ENCODE measurements at regions not wholly inside any gene's neighbourhood (a gene's known extent, or its start where the extent isn't known, plus 50 kb on each side); places are given as distances from the start of the nearest gene placed in this dataset.
"Not testable (repeated sequence)": the region's sequence is repeated elsewhere in the genome, so short reads cannot be mapped to it uniquely, and the experiment has no call there.

DNA sequence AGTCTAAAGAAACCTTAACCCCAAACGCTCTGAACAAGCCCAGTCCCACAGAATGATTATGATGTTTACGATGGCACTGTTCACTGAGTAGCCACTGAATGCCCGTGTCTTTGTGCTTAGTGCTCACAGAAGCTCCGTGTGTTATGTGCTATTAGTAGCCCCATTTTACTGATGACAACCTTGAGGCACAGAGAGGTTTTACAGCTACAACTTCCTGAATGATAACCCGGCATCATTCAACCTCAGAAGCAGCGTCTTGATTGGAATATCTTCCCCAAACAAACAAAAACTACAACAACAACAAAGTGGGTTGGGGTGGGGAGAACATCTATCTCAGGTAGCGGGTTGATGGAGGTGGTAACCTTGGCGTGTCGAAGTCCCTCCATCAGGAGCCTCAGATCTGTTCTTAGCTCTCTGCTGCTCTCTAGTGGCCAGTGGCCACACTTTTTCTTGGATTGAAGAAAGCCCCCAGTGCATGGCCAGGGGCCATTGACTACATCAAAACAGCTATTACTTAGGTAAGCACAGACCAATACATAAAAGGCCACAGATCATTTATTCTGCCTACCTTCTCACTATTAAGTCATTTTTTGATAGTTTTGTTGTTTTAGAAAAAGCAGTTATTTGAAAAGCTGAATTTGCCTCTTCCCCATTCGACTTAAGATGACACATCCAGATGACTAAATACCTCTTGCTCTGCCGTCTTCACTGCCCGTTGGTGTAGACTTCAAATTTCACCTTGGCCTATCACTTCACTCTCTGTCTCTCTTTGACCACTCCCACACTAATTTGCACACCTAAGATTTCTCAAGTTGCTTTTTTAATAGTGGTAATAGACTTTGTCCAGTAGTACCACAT, 376.9 kb downstream of the GALC start:
- Histone ChIP-seq H3K27ac (ENCODE audit: low read depth in 1 of 2, low read length in 1 of 2) (no peak overlapping the region), H3K36me3 (ENCODE audit: control insufficient read depth in 2 of 2, insufficient read depth in 2 of 2, low read length in 1 of 2) (no peaks in the 10 kb centered on the region), H3K4me3 (ENCODE audit: low read length in 2 of 2) (no peak overlapping the region), H3K27me3 (ENCODE audit: control insufficient read depth in 2 of 2, insufficient read depth in 1 of 2, low read length in 1 of 2) (no peaks in the 10 kb centered on the region), H3K9me3 (ENCODE audit: control insufficient read depth in 2 of 2, insufficient read depth in 1 of 2, low read length in 1 of 2) (peaks cover 0 to under 1% of the 10 kb centered on the region in 2 donors), H3K4me1 (ENCODE audit: control insufficient read depth in 2 of 2, insufficient read depth in 2 of 2, low read length in 2 of 2) (no peaks in the 10 kb centered on the region)
- WGBS, result 56% methylated on average over 12 of the region's 12 CpGs
- DNase-seq (ENCODE audit: low read depth in 6 of 9, low spot score in 9 of 9), result peak in 8 of 9 donors; percentile 2 to 45 (median 17)

- Histone ChIP-seq H3K4me1 (ENCODE audit: control insufficient read depth in 2 of 2, insufficient read depth in 2 of 2, low read length in 2 of 2) (no peaks in the 10 kb centered on the region), H3K27me3 (ENCODE audit: control insufficient read depth in 2 of 2, insufficient read depth in 1 of 2, low read length in 1 of 2) (no peaks in the 10 kb centered on the region), H3K27ac (ENCODE audit: low read depth in 1 of 2, low read length in 1 of 2) (no peak overlapping the region), H3K36me3 (ENCODE audit: control insufficient read depth in 2 of 2, insufficient read depth in 2 of 2, low read length in 1 of 2) (no peaks in the 10 kb centered on the region), H3K9me3 (ENCODE audit: control insufficient read depth in 2 of 2, insufficient read depth in 1 of 2, low read length in 1 of 2) (no peaks in the 10 kb centered on the region), H3K4me3 (ENCODE audit: low read length in 2 of 2) (no peak overlapping the region)
- WGBS, result 71% methylated on average over 3 of the region's 3 CpGs
- no peak for DNase-seq (ENCODE audit: low read depth in 6 of 9, low spot score in 9 of 9)
These were observed 377.9 kb downstream of the GALC start for GRCh38 chr14:87615047-87615446.

DNA sequence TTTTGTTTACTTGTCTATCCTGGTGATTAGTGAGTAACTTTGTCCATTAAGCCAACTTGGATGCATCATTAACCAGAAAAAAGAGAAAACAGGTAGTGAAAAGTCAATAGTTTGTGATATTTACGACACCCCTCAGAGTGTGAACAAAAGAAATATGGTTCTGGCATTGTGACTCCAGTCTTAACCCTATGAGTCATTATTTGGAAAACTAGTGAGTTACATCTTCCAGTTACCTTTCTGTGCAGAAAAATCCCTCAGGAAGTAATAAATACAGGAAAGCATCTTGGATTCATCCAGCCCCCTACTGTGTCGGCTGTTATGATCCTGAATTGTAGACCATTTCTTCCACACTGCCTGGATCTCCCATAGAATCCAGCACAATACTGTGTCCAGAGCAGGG, 379.1 kb downstream of the GALC start:
- H3K27ac ChIP-seq (ENCODE audit: low read depth in 1 of 2, low read length in 1 of 2), result no peak overlapping the region
- no peaks in the 10 kb centered on the region for H3K36me3 ChIP-seq (ENCODE audit: control insufficient read depth in 2 of 2, insufficient read depth in 2 of 2, low read length in 1 of 2)
- 80% methylated on average over 2 of the region's 2 CpGs for WGBS

DNA sequence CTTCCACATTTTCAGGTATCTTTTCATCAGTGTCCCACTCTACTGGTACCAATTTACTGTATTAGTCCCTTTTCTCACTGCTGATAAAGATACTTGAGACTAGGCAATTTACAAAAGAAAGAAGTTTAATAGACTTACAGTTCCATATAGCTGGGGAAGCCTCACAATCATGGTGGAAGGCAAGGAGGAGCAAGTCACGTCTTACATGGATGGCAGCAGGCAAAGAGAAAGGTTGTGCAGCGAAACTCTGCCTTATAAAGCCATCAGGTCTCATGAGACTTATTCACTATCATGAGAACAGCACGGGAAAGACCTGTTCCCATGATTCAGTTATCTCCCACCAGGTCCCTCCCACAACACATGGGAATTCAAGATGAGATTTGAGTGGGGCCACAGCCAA, 385.9 kb downstream of the GALC start:
- WGBS, result 79% methylated on average over 3 of the region's 3 CpGs
- DNase-seq (ENCODE audit: low read depth in 6 of 9, low spot score in 9 of 9), result not testable (repeated sequence)

More for the DNA sequence above, 379.1 kb downstream of the GALC start:
- Histone ChIP-seq H3K27me3 (ENCODE audit: control insufficient read depth in 2 of 2, insufficient read depth in 1 of 2, low read length in 1 of 2) (no peaks in the 10 kb centered on the region), H3K4me3 (ENCODE audit: low read length in 2 of 2) (no peak overlapping the region), H3K9me3 (ENCODE audit: control insufficient read depth in 2 of 2, insufficient read depth in 1 of 2, low read length in 1 of 2) (no peaks in the 10 kb centered on the region), H3K4me1 (ENCODE audit: control insufficient read depth in 2 of 2, insufficient read depth in 2 of 2, low read length in 2 of 2) (no peaks in the 10 kb centered on the region)
- DNase-seq (ENCODE audit: low read depth in 6 of 9, low spot score in 9 of 9), result no peak

GRCh38 chr14:87601036-87601435, 391.9 kb downstream of the GALC start:
- no peak overlapping the region for H3K4me3 ChIP-seq (ENCODE audit: low read length in 2 of 2)
- H3K27ac ChIP-seq (ENCODE audit: low read depth in 1 of 2, low read length in 1 of 2), result no peak overlapping the region
- H3K27me3 ChIP-seq (ENCODE audit: control insufficient read depth in 2 of 2, insufficient read depth in 1 of 2, low read length in 1 of 2), result no peaks in the 10 kb centered on the region
- H3K36me3 ChIP-seq (ENCODE audit: control insufficient read depth in 2 of 2, insufficient read depth in 2 of 2, low read length in 1 of 2), result no peaks in the 10 kb centered on the region
- no peaks in the 10 kb centered on the region for H3K4me1 ChIP-seq (ENCODE audit: control insufficient read depth in 2 of 2, insufficient read depth in 2 of 2, low read length in 2 of 2)
- no peak for DNase-seq (ENCODE audit: low read depth in 6 of 9, low spot score in 9 of 9)
- H3K9me3 ChIP-seq (ENCODE audit: control insufficient read depth in 2 of 2, insufficient read depth in 1 of 2, low read length in 1 of 2), result peaks cover 0 to 4% of the 10 kb centered on the region in 2 donors

More for the DNA sequence above, 385.9 kb downstream of the GALC start:
- H3K27ac ChIP-seq (ENCODE audit: low read depth in 1 of 2, low read length in 1 of 2); H3K9me3 ChIP-seq (ENCODE audit: control insufficient read depth in 2 of 2, insufficient read depth in 1 of 2, low read length in 1 of 2); H3K27me3 ChIP-seq (ENCODE audit: control insufficient read depth in 2 of 2, insufficient read depth in 1 of 2, low read length in 1 of 2); H3K4me3 ChIP-seq (ENCODE audit: low read length in 2 of 2); H3K36me3 ChIP-seq (ENCODE audit: control insufficient read depth in 2 of 2, insufficient read depth in 2 of 2, low read length in 1 of 2); H3K4me1 ChIP-seq (ENCODE audit: control insufficient read depth in 2 of 2, insufficient read depth in 2 of 2, low read length in 2 of 2): not testable (repeated sequence)

DNA sequence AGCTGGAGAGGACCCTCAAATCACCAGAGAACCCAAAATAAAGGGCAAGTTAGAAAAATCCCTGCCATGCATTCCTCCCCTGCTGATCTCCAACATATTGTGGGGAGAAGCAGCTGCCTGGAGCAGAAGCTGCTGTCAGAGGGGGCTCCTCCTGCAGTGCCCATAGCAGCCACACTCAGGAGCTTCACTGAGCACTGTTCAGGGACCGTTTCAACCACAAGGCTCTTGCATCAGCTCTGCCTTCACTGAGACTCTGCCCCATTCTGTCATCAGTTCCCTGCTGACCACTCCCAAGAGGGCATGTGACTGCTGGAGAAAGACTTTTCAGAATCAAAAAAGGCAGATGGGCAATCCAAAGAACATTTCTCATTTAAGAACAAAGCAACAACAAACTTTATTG, 392.7 kb downstream of the GALC start:
- no peaks in the 10 kb centered on the region for H3K36me3 ChIP-seq (ENCODE audit: control insufficient read depth in 2 of 2, insufficient read depth in 2 of 2, low read length in 1 of 2)
- no peaks in the 10 kb centered on the region for H3K9me3 ChIP-seq (ENCODE audit: control insufficient read depth in 2 of 2, insufficient read depth in 1 of 2, low read length in 1 of 2)
- no peak overlapping the region for H3K27ac ChIP-seq (ENCODE audit: low read depth in 1 of 2, low read length in 1 of 2)
- H3K4me1 ChIP-seq (ENCODE audit: control insufficient read depth in 2 of 2, insufficient read depth in 2 of 2, low read length in 2 of 2), result no peaks in the 10 kb centered on the region
- no peak for DNase-seq (ENCODE audit: low read depth in 6 of 9, low spot score in 9 of 9)
- no peaks in the 10 kb centered on the region for H3K27me3 ChIP-seq (ENCODE audit: control insufficient read depth in 2 of 2, insufficient read depth in 1 of 2, low read length in 1 of 2)
- WGBS, result 71% methylated on average over 1 of the region's 1 CpG
- H3K4me3 ChIP-seq (ENCODE audit: low read length in 2 of 2), result no peak overlapping the region

GRCh38 chr14:87581298-87581697, 411.7 kb downstream of the GALC start:
- Histone ChIP-seq H3K27ac (ENCODE audit: low read depth in 1 of 2, low read length in 1 of 2) (no peak overlapping the region), H3K4me3 (ENCODE audit: low read length in 2 of 2) (no peak overlapping the region), H3K36me3 (ENCODE audit: control insufficient read depth in 2 of 2, insufficient read depth in 2 of 2, low read length in 1 of 2) (no peaks in the 10 kb centered on the region), H3K4me1 (ENCODE audit: control insufficient read depth in 2 of 2, insufficient read depth in 2 of 2, low read length in 2 of 2) (no peaks in the 10 kb centered on the region), H3K9me3 (ENCODE audit: control insufficient read depth in 2 of 2, insufficient read depth in 1 of 2, low read length in 1 of 2) (no peaks in the 10 kb centered on the region), H3K27me3 (ENCODE audit: control insufficient read depth in 2 of 2, insufficient read depth in 1 of 2, low read length in 1 of 2) (no peaks in the 10 kb centered on the region)
- no peak for DNase-seq (ENCODE audit: low read depth in 6 of 9, low spot score in 9 of 9)
- WGBS, result 77% methylated on average over 2 of the region's 2 CpGs

DNA sequence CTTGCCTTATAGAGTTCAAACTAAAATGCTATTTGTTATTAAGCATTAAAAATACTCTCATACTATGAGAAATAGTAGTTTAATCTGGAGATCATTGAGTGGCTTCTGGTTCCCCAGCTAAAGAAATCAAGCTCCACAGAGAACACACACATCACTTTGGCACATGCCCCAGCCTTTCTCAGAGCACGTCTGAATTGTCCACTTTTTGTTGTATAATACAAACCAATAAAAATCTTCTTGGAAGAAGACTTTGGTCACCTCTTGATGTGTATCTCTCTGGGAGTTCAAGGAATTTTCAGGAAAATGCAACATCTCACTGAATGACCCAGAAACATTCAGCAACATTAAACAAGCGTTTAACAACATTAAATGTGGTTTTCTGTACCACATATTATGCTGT, 413.9 kb downstream of the GALC start:
- Histone ChIP-seq H3K27me3 (ENCODE audit: control insufficient read depth in 2 of 2, insufficient read depth in 1 of 2, low read length in 1 of 2) (no peaks in the 10 kb centered on the region), H3K4me1 (ENCODE audit: control insufficient read depth in 2 of 2, insufficient read depth in 2 of 2, low read length in 2 of 2) (no peaks in the 10 kb centered on the region), H3K9me3 (ENCODE audit: control insufficient read depth in 2 of 2, insufficient read depth in 1 of 2, low read length in 1 of 2) (no peaks in the 10 kb centered on the region), H3K4me3 (ENCODE audit: low read length in 2 of 2) (no peak overlapping the region), H3K36me3 (ENCODE audit: control insufficient read depth in 2 of 2, insufficient read depth in 2 of 2, low read length in 1 of 2) (no peaks in the 10 kb centered on the region), H3K27ac (ENCODE audit: low read depth in 1 of 2, low read length in 1 of 2) (no peak overlapping the region)
- WGBS, result 84% methylated on average over 2 of the region's 2 CpGs
- no peak for DNase-seq (ENCODE audit: low read depth in 6 of 9, low spot score in 9 of 9)

DNA sequence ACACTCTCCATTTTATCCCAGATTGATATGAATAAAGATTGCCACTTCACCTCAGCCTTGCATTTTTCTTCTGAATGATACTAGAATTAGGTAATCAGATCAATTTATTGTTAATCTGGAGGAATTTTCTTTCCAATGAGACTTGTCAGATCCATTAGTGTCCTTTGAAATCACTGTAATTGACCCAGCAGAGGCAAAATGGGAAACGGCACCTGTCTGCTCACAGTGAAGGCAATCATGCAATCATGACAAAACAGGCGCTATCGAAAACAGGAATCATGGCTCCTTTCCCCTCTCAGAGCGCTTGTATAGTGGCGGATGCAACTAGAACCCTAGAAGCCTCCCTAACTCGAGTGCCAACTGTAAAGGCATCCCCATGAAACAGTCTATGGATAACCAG, 417.6 kb downstream of the GALC start:
- Histone ChIP-seq H3K4me1 (ENCODE audit: control insufficient read depth in 2 of 2, insufficient read depth in 2 of 2, low read length in 2 of 2) (no peaks in the 10 kb centered on the region), H3K4me3 (ENCODE audit: low read length in 2 of 2) (no peak overlapping the region), H3K9me3 (ENCODE audit: control insufficient read depth in 2 of 2, insufficient read depth in 1 of 2, low read length in 1 of 2) (no peaks in the 10 kb centered on the region), H3K27ac (ENCODE audit: low read depth in 1 of 2, low read length in 1 of 2) (no peak overlapping the region), H3K27me3 (ENCODE audit: control insufficient read depth in 2 of 2, insufficient read depth in 1 of 2, low read length in 1 of 2) (no peaks in the 10 kb centered on the region), H3K36me3 (ENCODE audit: control insufficient read depth in 2 of 2, insufficient read depth in 2 of 2, low read length in 1 of 2) (no peaks in the 10 kb centered on the region)
- 86% methylated on average over 6 of the region's 6 CpGs for WGBS
- DNase-seq (ENCODE audit: low read depth in 6 of 9, low spot score in 9 of 9), result no peak

Data from thymus (tissue), 11 donors.